H1 (cell line): ENCODE measurements at regions not wholly inside any gene's neighbourhood (a gene's known extent, or its start where the extent isn't known, plus 50 kb on each side); places are given as distances from the start of the nearest gene placed in this dataset.

Experiments used
- CTCF ChIA-PET: fragments of 300-600 bp; sonication (Branson Sonifier 250); formaldehyde crosslinking; loops from one replicate; lab custom pipeline; 2021; ENCODE audit not compliant: partially characterized antibody; lab: Charles Lee
- POLR2A ChIA-PET: fragments of 300-600 bp; sonication (Branson Sonifier 250); formaldehyde crosslinking; loops from one replicate; lab custom pipeline; 2021; ENCODE audit warnings: inconsistent platforms; ENCODE audit not compliant: partially characterized antibody; lab: Charles Lee
- DNase-seq, 2 experiments: peaks; one replicate each; pipeline versions ENCODE4 v3.0.0 to v3.0.0-alpha.2; 2010 to 2022; ENCODE audit warnings: low spot score in 2 of 2, low read depth in 1 of 2, mixed read lengths in 1 of 2
- FAIRE-seq: peaks from 2 replicates; lab custom pipeline; 2011; peaks lifted over from hg19 to GRCh38; lab: Jason Lieb, UNC
- H2AFZ ChIP-seq: 2 replicates; pipeline ENCODE4 v1.8.1; 2012; ENCODE audit warnings: low read length, inconsistent platforms
- H2AK5ac ChIP-seq: 2 replicates; pipeline ENCODE4 v1.6.1; 2013; ENCODE audit warnings: low read depth, low read length
- H2BK120ac ChIP-seq: replicated peaks from 2 replicates; pipeline ENCODE3; 2013; ENCODE audit warnings: low read depth, low read length, inconsistent platforms
- H2BK12ac ChIP-seq: 2 replicates; pipeline ENCODE4 v1.6.1; 2013; ENCODE audit warnings: low read depth, low read length
- H2BK15ac ChIP-seq: 2 replicates; pipeline ENCODE4 v1.6.1; 2013; ENCODE audit warnings: low read length
- H2BK20ac ChIP-seq: 2 replicates; pipeline ENCODE4 v1.6.1; 2013; ENCODE audit warnings: low read length
- H2BK5ac ChIP-seq: 2 replicates; pipeline ENCODE4 v1.6.1; 2013; ENCODE audit warnings: low read depth, low read length
- H3K14ac ChIP-seq: 2 replicates; pipeline ENCODE4 v1.6.1; 2013; ENCODE audit warnings: inconsistent platforms; ENCODE audit not compliant: insufficient read length
- H3K18ac ChIP-seq: 2 replicates; pipeline ENCODE4 v1.6.1; 2013; ENCODE audit warnings: low read length; ENCODE audit errors: extremely low read depth
- H3K23ac ChIP-seq: 2 replicates; pipeline ENCODE4 v1.6.1; 2013; ENCODE audit warnings: inconsistent platforms; ENCODE audit not compliant: insufficient read length
- H3K23me2 ChIP-seq: 2 replicates; pipeline ENCODE4 v1.6.1; 2013; ENCODE audit warnings: low read depth, low read length
- H3K27ac ChIP-seq: 2 replicates; pipeline ENCODE4 v1.6.1; 2011; ENCODE audit warnings: low read depth, low read length, inconsistent platforms
- H3K27me3 ChIP-seq, 4 experiments: replicated peaks in 1 of 4; 1 replicate in 1 of 4; 2 replicates in 3 of 4; pipeline versions ENCODE4 v1.6.1 to v1.8.1; 2011 to 2013; ENCODE audit warnings: low read length in 3 of 4, mild to moderate bottlenecking in 3 of 4, inconsistent platforms in 2 of 4, mixed read lengths in 2 of 4, moderate library complexity in 1 of 4; ENCODE audit not compliant: control insufficient read depth in 3 of 4, insufficient read depth in 3 of 4; ENCODE audit errors: extremely low read depth in 1 of 4
- H3K36me3 ChIP-seq, 4 experiments: 2 replicates each; pipeline versions ENCODE4 v1.6.1 to v1.8.1; 2011 to 2013; ENCODE audit warnings: mild to moderate bottlenecking in 4 of 4, low read length in 3 of 4, moderate library complexity in 2 of 4, control low read depth in 1 of 4, inconsistent platforms in 1 of 4; ENCODE audit not compliant: insufficient read depth in 4 of 4, control insufficient read depth in 2 of 4
- H3K4ac ChIP-seq: replicated peaks from 2 replicates; pipeline ENCODE3; 2013; ENCODE audit warnings: low read length, low read depth, mixed read lengths, inconsistent platforms; ENCODE audit not compliant: insufficient read length
- H3K4me1 ChIP-seq, 4 experiments: replicated peaks in 1 of 4; 1 replicate in 1 of 4; 2 replicates in 3 of 4; pipeline versions ENCODE4 v1.6.1 to v1.8.1; 2011 to 2013; ENCODE audit warnings: low read length in 3 of 4, inconsistent platforms in 2 of 4, mixed read lengths in 1 of 4; ENCODE audit not compliant: insufficient read depth in 4 of 4, control insufficient read depth in 3 of 4
- H3K4me2 ChIP-seq, 2 experiments: 2 replicates each; pipeline versions ENCODE4 v1.6.1 to v1.8.1; 2011 to 2013; ENCODE audit warnings: low read depth in 2 of 2, low read length in 2 of 2, control low read depth in 1 of 2, inconsistent platforms in 1 of 2, mild to moderate bottlenecking in 1 of 2; ENCODE audit not compliant: insufficient read depth in 1 of 2
- H3K4me3 ChIP-seq, 4 experiments: fragments of 200-600, 300-600 bp in 1 of 4; sonication (generic), shearing (Covaris generic), sonication (Bioruptor Twin) in 1 of 4; 2 replicates each; pipeline versions ENCODE4 v1.5.1 to v1.8.1; 2011 to 2016; ENCODE audit warnings: low read length in 4 of 4, low read depth in 3 of 4, control low read depth in 2 of 4, inconsistent platforms in 2 of 4, mild to moderate bottlenecking in 2 of 4, mixed read lengths in 1 of 4, moderate library complexity in 1 of 4; ENCODE audit not compliant: insufficient read depth in 2 of 4; ENCODE audit errors: extremely low read depth in 1 of 4
- H3K56ac ChIP-seq: replicated peaks from 2 replicates; pipeline ENCODE3; 2013; ENCODE audit warnings: low read depth, mild to moderate bottlenecking, mixed read lengths, low read length, inconsistent platforms; ENCODE audit not compliant: insufficient read length
- H3K79me1 ChIP-seq: 2 replicates; pipeline ENCODE4 v1.6.1; 2013; ENCODE audit warnings: low read depth, low read length, control low read depth
- H3K79me2 ChIP-seq, 2 experiments: 2 replicates each; pipeline versions ENCODE4 v1.6.1 to v1.8.1; 2012 to 2013; ENCODE audit warnings: low read length in 2 of 2, mild to moderate bottlenecking in 2 of 2, inconsistent platforms in 1 of 2; ENCODE audit not compliant: insufficient read depth in 2 of 2, control insufficient read depth in 1 of 2
- H3K9ac ChIP-seq, 4 experiments: replicated peaks in 1 of 4; 1 replicate in 1 of 4; 2 replicates in 3 of 4; pipeline versions ENCODE4 v1.6.1 to v1.8.1; 2011 to 2013; ENCODE audit warnings: low read depth in 3 of 4, low read length in 3 of 4, control low read depth in 2 of 4, mild to moderate bottlenecking in 2 of 4, moderate library complexity in 2 of 4, inconsistent platforms in 1 of 4; ENCODE audit errors: extremely low read depth in 1 of 4
- H3K9me3 ChIP-seq, 2 experiments: 2 replicates each; pipeline versions ENCODE4 v1.6.1 to v1.8.1; 2012 to 2013; ENCODE audit warnings: mild to moderate bottlenecking in 2 of 2, moderate library complexity in 2 of 2, control low read depth in 1 of 2, inconsistent platforms in 1 of 2, low read depth in 1 of 2, low read length in 1 of 2, mixed read lengths in 1 of 2; ENCODE audit not compliant: insufficient read depth in 2 of 2
- H4K20me1 ChIP-seq, 2 experiments: replicated peaks in 1 of 2; 2 replicates each; pipeline versions ENCODE3 to v1.8.1; 2011 to 2013; ENCODE audit warnings: inconsistent platforms in 2 of 2, low read length in 2 of 2, mild to moderate bottlenecking in 1 of 2; ENCODE audit not compliant: insufficient read depth in 2 of 2, control insufficient read depth in 1 of 2
- H4K5ac ChIP-seq: 2 replicates; pipeline ENCODE4 v1.6.1; 2013; ENCODE audit warnings: low read length, low read depth, mixed read lengths, inconsistent platforms; ENCODE audit not compliant: insufficient read length
- H4K8ac ChIP-seq: 2 replicates; pipeline ENCODE4 v1.8.0; 2013; ENCODE audit warnings: mild to moderate bottlenecking, moderate library complexity, low read length, inconsistent platforms; ENCODE audit not compliant: insufficient read depth; ENCODE audit errors: extremely low read depth
- H4K91ac ChIP-seq: replicated peaks from 2 replicates; pipeline ENCODE3; 2013; ENCODE audit warnings: low read length, mixed read lengths, inconsistent platforms; ENCODE audit not compliant: insufficient read length
- CEBPB ChIP-seq: IDR thresholded peaks from 2 replicates; pipeline ENCODE4 v1.6.1; 2012; ENCODE audit warnings: low read depth, low read length
- CTBP2 ChIP-seq: IDR thresholded peaks from 2 replicates; pipeline ENCODE4 v1.7.0; 2011; ENCODE audit warnings: borderline replicate concordance, mild to moderate bottlenecking, moderate library complexity, mixed read lengths, low read length; ENCODE audit not compliant: insufficient read depth, insufficient read length
- EP300 ChIP-seq, 2 experiments: IDR thresholded peaks; 1 replicate in 1 of 2; 2 replicates in 1 of 2; pipeline ENCODE4 v1.6.1; 2011 to 2012; ENCODE audit warnings: low read depth in 2 of 2, low read length in 2 of 2, mild to moderate bottlenecking in 2 of 2, borderline replicate concordance in 1 of 2, inconsistent platforms in 1 of 2, moderate library complexity in 1 of 2
- POLR2A ChIP-seq, 2 experiments: IDR thresholded peaks; 1 replicate in 1 of 2; 2 replicates in 1 of 2; pipeline ENCODE4 v1.6.1; 2011; ENCODE audit warnings: low read depth in 2 of 2, low read length in 2 of 2, mild to moderate bottlenecking in 2 of 2; ENCODE audit errors: control extremely low read depth in 1 of 2
- SP2 ChIP-seq: IDR thresholded peaks from 2 replicates; pipeline ENCODE4 v1.6.1; 2012; ENCODE audit warnings: mild to moderate bottlenecking, low read length, inconsistent platforms
- WGBS, 2 experiments: shearing (Covaris generic) in 1 of 2; methylation state at CpG; one replicate each; pipeline versions ENCODE4 v1.1.6 to v1.1.7; 2013 to 2015; ENCODE audit warnings: low lambda C conversion rate in 2 of 2, mixed read lengths in 2 of 2, inconsistent platforms in 1 of 2, low coverage in 1 of 2, missing lambda C conversion rate in 1 of 2; ENCODE audit not compliant: insufficient replicate concordance in 2 of 2, insufficient coverage in 1 of 2, insufficient read length in 1 of 2; ENCODE audit errors: extremely low coverage in 1 of 2, missing lambda C conversion rate in 1 of 2; 5-methylcytosine and 5-hydroxymethylcytosine counted together
- TF ChIP-seq, protein P1 (sequence below): IDR thresholded peaks from 2 replicates; pipeline ENCODE4 v1.6.1; 2011; ENCODE audit warnings: low read depth, mild to moderate bottlenecking, low read length; ENCODE audit not compliant: insufficient read depth

DNA sequence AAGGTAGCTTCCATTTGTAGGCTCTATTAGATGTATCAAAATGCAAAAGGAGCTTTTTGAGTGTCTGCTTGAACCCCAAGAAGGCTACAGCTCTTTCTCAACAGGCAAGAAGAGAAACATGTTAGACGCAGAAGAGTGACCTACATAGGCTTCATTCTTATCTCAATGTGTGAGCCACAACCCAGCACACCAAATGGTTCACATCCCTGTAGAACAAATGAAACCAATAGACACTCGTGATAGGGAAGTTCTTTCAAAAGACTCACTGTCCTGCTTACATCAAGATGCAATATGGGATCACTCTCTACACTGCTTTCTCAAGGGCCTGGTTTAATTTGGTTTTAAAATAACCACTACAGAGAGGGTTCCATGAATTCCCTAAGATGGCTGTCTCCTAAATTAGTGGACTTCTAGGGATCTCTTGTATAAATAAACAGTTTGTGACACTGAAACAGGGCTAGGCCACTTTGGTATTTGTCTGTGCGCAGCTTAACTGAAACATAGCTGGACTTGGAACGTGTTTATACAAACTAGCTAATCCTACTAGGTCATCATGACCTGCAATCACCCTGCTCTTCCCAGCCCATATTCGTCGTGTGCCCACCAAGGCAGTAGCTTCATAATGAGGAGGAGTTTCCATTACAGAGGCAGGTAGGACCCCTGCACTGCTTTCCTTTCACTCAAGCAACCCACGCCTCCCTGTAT is 225.4 kb upstream of the PREP start:
- no peaks in the 10 kb centered on the region for H4K20me1 ChIP-seq
- H3K4ac ChIP-seq = no peak overlapping the region
- DNase-seq (no peak), FAIRE-seq (no peak)
- no peaks in the 10 kb centered on the region for H3K79me2 ChIP-seq
- POLR2A ChIA-PET = no interaction called here
- no peak overlapping the region for H2AK5ac ChIP-seq
- H2BK5ac ChIP-seq = no peak overlapping the region
- H2BK120ac ChIP-seq = no peak overlapping the region
- no peaks in the 10 kb centered on the region for H3K36me3 ChIP-seq
- H3K14ac ChIP-seq = no peak overlapping the region
- H2AFZ ChIP-seq = no peak overlapping the region
- no peak overlapping the region for H4K5ac ChIP-seq
- H3K9ac ChIP-seq = no peak overlapping the region
- H3K4me2 ChIP-seq = no peak overlapping the region
- H3K18ac ChIP-seq = no peak overlapping the region
- H3K4me1 ChIP-seq = no peaks in the 10 kb centered on the region
- 97% methylated on average over 7 of the region's 7 CpGs; no CpG with 5 or more reads in 1 of the 2 experiments for whole genome bisulfite sequencing, 2 experiments
- 0 out of 4 replicates have a peak, but pooled peaks cover 0 to 2% of the 10 kb centered on the region in 2 experiments for H3K9me3 ChIP-seq
- H2BK12ac ChIP-seq = no peak overlapping the region
- H2BK15ac ChIP-seq = no peak overlapping the region
- H3K79me1 ChIP-seq = no peaks in the 10 kb centered on the region
- H3K4me3 ChIP-seq = no peak overlapping the region
- H3K23me2 ChIP-seq = no peaks in the 10 kb centered on the region
- no peak overlapping the region for H3K23ac ChIP-seq
- TF ChIP-seq CTBP2 (no peak), SP2 (no peak), EP300 (IDR thresholded peaks at IDR 0.05; ENCODE audit: borderline replicate concordance in 1 of 2, low read depth in 2 of 2, low read length in 2 of 2) (no peak), POLR2A (IDR thresholded peaks at IDR 0.05; ENCODE audit: control extremely low read depth in 1 of 2, low read depth in 2 of 2, low read length in 2 of 2) (no peak), CEBPB (no peak)
- TF ChIP-seq, protein P1, sequence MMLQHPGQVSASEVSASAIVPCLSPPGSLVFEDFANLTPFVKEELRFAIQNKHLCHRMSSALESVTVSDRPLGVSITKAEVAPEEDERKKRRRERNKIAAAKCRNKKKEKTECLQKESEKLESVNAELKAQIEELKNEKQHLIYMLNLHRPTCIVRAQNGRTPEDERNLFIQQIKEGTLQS = no peak
- H3K27me3 ChIP-seq = peaks cover 0 to 1% (median 0%) of the 10 kb centered on the region in 4 experiments; a peak in 2 of 7 replicates
- H4K8ac ChIP-seq = no peak overlapping the region
- H3K27ac ChIP-seq = no peak overlapping the region
- no peak overlapping the region for H2BK20ac ChIP-seq
- no peak overlapping the region for H4K91ac ChIP-seq
- CTCF ChIA-PET = interaction anchor here (0.6 to 1.0 kb wide), 2 partner anchors 42 to 82 kb away, joined by 3 read pairs; no protein-coding TSS in a partner anchor
- H3K56ac ChIP-seq = no peak overlapping the region
